Epithelial cell of proximal tubule (primary cell): ENCODE measurements at regions not wholly inside any gene's neighbourhood (a gene's known extent, or its start where the extent isn't known, plus 50 kb on each side); places are given as distances from the start of the nearest gene placed in this dataset.
"Not testable (repeated sequence)": the region's sequence is repeated elsewhere in the genome, so short reads cannot be mapped to it uniquely, and the experiment has no call there.

Experiments used
- DNase-seq: peaks from one replicate; pipeline ENCODE4 v3.0.0-alpha.2; 2011; ENCODE audit warnings: low read depth
- H3K4me3 ChIP-seq: 2 replicates; pipeline ENCODE4 v1.5.1; 2011; ENCODE audit warnings: low read depth, mild to moderate bottlenecking, low read length
- TF ChIP-seq, protein P1 (sequence below): conservative IDR thresholded peaks from 2 replicates; pipeline ENCODE4 v1.5.1; 2012; ENCODE audit warnings: low read depth, mild to moderate bottlenecking, low read length

DNA sequence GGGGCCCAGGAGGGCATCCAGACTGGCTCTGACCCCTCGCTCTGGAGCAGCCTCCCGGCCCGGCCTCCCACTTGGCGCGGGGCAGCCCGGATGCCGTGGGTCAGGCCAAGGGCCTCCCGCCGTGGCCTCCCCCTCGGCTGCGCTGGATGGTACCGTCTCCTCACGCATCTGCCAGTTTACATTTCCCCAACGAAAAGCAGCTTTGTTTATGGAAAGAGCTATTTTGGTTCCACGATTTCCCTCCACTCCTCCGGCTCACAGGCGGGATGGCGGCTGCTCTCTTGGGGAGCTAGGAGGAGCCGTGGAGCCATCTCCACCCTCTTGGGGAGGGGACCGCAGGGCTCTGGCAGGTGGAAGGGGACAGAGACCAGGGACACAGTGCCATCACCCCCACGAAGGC, 93.2 kb upstream of the MYL10 start:
- H3K4me3 ChIP-seq: no peak overlapping the region
- DNase-seq: no peak
- TF ChIP-seq, protein P1, sequence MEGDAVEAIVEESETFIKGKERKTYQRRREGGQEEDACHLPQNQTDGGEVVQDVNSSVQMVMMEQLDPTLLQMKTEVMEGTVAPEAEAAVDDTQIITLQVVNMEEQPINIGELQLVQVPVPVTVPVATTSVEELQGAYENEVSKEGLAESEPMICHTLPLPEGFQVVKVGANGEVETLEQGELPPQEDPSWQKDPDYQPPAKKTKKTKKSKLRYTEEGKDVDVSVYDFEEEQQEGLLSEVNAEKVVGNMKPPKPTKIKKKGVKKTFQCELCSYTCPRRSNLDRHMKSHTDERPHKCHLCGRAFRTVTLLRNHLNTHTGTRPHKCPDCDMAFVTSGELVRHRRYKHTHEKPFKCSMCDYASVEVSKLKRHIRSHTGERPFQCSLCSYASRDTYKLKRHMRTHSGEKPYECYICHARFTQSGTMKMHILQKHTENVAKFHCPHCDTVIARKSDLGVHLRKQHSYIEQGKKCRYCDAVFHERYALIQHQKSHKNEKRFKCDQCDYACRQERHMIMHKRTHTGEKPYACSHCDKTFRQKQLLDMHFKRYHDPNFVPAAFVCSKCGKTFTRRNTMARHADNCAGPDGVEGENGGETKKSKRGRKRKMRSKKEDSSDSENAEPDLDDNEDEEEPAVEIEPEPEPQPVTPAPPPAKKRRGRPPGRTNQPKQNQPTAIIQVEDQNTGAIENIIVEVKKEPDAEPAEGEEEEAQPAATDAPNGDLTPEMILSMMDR: no peak

DNA sequence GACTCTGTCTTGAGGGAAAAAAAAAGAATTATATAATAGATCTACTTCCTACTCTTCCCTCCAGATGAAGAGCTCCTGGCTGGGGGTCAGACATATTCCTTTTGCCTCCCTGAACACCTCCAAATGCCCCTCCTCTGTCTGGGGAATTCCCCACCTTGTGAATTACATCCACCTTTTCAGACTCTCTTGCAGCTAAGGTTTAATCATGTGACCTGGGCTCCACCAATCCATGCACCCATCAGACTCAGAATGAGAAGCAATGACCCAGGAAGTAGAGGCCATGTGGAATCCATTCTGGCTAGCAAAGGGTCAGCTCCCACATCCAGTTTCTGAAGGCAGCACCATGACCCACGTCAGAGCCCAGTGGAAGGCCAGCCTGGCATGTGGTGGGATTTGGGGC, 93.6 kb upstream of the CUX1 start:
- DNase-seq: no peak
- TF ChIP-seq, protein P1: no peak
- H3K4me3 ChIP-seq: no peak overlapping the region

DNA sequence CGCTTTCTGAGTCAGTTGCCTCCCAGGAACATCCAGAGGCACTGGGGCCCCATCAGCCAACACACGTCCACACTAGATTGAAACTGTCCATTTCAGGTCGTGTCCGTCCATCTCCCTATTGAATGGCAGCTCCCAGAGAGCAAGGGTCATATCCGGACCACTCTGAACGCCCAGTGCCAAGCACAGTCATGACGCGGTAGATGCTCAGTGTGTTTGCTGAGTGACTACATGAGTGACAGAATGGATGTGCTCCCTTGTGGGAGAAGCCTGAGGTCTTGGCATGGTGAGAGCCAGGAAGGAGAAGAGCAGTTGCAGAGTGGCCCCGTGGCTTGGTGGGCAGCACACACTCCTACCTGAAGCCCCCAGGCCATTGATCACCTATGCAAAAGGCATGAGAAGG, 92.5 kb upstream of the CUX1 start:
- no peak overlapping the region for H3K4me3 ChIP-seq
- no peak for DNase-seq
- TF ChIP-seq, protein P1: no peak

DNA sequence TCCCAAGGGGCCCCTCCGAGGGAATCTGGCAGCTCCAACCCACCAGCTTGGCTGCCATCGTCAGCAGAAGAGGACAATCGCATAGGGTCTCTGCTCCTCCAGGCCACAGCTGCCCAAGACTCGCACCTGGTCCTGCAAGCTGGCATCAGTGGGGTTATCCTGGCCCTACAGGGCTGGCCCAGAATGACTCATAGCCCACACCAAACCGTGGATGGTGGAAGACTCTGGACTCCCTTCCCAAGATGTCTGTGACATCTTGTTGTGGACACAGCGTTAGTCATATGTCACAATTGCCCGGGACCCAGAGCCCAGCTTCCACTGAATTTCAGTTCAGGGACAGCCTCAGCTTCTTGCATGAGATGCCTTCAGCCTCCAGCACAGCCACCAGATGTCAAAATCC, 91.5 kb upstream of the CUX1 start:
- no peak for DNase-seq
- H3K4me3 ChIP-seq: no peak overlapping the region
- TF ChIP-seq, protein P1: no peak

DNA sequence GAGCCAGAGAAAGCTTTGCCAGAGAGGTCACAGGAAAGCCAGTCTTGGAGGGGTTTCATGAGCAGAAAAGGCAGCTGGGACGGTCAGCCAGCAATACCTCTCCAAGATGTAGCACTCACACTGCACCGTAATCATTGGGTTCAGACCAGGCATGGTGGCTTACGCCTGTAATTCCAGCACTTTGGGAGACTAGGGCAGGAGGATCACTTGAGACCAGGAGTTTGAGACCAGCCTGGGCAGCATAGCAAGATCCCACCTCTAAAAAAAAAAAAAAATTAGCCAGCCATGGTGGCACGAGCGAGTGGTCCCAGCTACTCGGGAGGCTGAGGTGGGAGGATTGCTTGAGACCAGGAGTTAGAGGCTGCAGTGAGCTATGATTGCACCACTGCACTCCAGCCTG, 90.2 kb upstream of the CUX1 start:
- no peak for DNase-seq
- no peak overlapping the region for H3K4me3 ChIP-seq
- TF ChIP-seq, protein P1: no peak

DNA sequence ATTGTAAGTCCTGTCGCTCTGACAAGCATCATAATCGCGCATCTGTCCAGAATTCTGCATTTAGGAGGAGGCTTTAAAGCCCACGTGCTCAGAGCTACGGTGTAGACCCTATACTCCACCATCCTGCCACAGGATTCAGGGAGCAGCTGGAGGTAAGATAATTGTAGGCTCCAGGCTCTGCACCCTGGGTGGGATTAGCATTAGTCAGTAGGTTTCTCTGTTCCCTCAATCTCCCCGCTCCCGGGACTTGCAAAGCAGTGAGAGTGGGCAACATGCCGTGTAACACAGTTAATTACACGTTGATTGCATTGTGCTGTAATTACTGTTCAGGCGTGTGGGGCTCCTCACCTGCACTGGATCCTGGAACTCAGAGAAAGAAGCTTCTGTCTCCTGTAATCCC, 89.3 kb upstream of the CUX1 start:
- TF ChIP-seq, protein P1: no peak
- no peak for DNase-seq
- H3K4me3 ChIP-seq: no peak overlapping the region

DNA sequence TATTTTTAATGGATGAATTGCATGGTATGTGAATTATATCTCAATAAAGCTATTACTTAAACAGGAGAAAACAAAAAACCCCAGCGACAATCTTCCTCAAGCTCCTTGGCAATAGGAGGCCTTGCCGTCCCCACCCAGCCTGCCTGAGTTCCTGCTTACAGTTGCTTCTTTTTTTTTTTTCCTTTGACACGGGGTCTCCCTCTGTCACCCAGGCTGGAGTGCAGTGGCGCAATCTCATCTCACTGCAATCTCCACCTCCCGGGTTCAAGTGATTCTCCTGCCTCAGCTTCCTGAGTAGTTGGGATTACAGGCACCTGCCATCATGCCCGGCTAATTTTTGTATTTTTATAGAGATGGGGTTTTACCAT, 88.6 kb upstream of the CUX1 start:
- not testable (repeated sequence) for DNase-seq

More for the DNA sequence above, 88.6 kb upstream of the CUX1 start:
- not testable (repeated sequence) for H3K4me3 ChIP-seq
